OCI-LY3 (cell line): ENCODE measurements at regions not wholly inside any gene's neighbourhood (a gene's known extent, or its start where the extent isn't known, plus 50 kb on each side); places are given as distances from the start of the nearest gene placed in this dataset.
A peak's percentile ranks its signal among the peaks of the same experiment; 100 is the strongest.
"Not testable (repeated sequence)": the region's sequence is repeated elsewhere in the genome, so short reads cannot be mapped to it uniquely, and the experiment has no call there.

Experiments
- H2AFZ ChIP-seq: fragments of 200-600, 300-600 bp; shearing (Covaris generic); 2 replicates; pipeline ENCODE4 v1.6.0; 2014; ENCODE audit warnings: antibody characterized with exemption, low read depth, low read length
- H3K27ac ChIP-seq: fragments of 200-600, 300-600 bp; sonication (generic); 2 replicates; pipeline ENCODE4 v1.5.1; 2014; ENCODE audit warnings: mild to moderate bottlenecking, low read length, moderate library complexity, mixed read lengths
- H3K27me3 ChIP-seq: fragments of 200-600, 300-600 bp; sonication (generic); 2 replicates; pipeline ENCODE4 v1.6.1; 2014; ENCODE audit warnings: low read depth, low read length, mixed read lengths
- H3K36me3 ChIP-seq: fragments of 200-600, 300-600 bp; sonication (generic); replicated peaks from 2 replicates; pipeline ENCODE3; 2014; ENCODE audit warnings: low read depth, low read length, mixed read lengths
- H3K4me1 ChIP-seq: fragments of 300-600, 200-600 bp; sonication (generic); 2 replicates; pipeline ENCODE4 v1.6.1; 2014; ENCODE audit warnings: low read length, mixed read lengths
- H3K4me2 ChIP-seq: fragments of 200-600, 300-600 bp; sonication (generic); 2 replicates; pipeline ENCODE4 v1.6.1; 2014; ENCODE audit warnings: low read length, mixed read lengths
- H3K4me3 ChIP-seq: fragments of 300-600, 200-600 bp; sonication (generic); 2 replicates; pipeline ENCODE4 v1.5.1; 2014; ENCODE audit warnings: antibody characterized with exemption, mild to moderate bottlenecking, low read length, moderate library complexity
- H3K79me2 ChIP-seq: fragments of 300-600, 200-600 bp; shearing (Covaris generic); 2 replicates; pipeline ENCODE4 v1.6.1; 2014; ENCODE audit warnings: mild to moderate bottlenecking, low read length, mixed read lengths
- H3K9ac ChIP-seq: fragments of 300-600, 200-600 bp; shearing (Covaris generic); 2 replicates; pipeline ENCODE4 v1.6.0; 2014; ENCODE audit warnings: mild to moderate bottlenecking, low read length, moderate library complexity
- H3K9me3 ChIP-seq: fragments of 200-600, 300-600 bp; shearing (Covaris generic); 2 replicates; pipeline ENCODE4 v1.6.1; 2014; ENCODE audit warnings: low read length, mixed read lengths; ENCODE audit not compliant: insufficient read depth
- H4K20me1 ChIP-seq: fragments of 200-600, 300-600 bp; sonication (generic); 2 replicates; pipeline ENCODE4 v1.6.1; 2016; ENCODE audit warnings: low read length, mixed read lengths; ENCODE audit not compliant: insufficient read depth
- EZH2phosphoT487 ChIP-seq: fragments of 200-600 bp; shearing (Covaris generic); IDR thresholded peaks from 2 replicates; pipeline ENCODE4 v1.6.1; 2018; ENCODE audit warnings: antibody characterized with exemption, mixed run types, low read depth
- TF ChIP-seq, protein P1 (sequence below): fragments of 200-600, 300-600 bp; sonication (generic); IDR thresholded peaks from 2 replicates; pipeline ENCODE4 v1.5.1; 2014; ENCODE audit warnings: antibody characterized with exemption, low read length, low read depth

DNA sequence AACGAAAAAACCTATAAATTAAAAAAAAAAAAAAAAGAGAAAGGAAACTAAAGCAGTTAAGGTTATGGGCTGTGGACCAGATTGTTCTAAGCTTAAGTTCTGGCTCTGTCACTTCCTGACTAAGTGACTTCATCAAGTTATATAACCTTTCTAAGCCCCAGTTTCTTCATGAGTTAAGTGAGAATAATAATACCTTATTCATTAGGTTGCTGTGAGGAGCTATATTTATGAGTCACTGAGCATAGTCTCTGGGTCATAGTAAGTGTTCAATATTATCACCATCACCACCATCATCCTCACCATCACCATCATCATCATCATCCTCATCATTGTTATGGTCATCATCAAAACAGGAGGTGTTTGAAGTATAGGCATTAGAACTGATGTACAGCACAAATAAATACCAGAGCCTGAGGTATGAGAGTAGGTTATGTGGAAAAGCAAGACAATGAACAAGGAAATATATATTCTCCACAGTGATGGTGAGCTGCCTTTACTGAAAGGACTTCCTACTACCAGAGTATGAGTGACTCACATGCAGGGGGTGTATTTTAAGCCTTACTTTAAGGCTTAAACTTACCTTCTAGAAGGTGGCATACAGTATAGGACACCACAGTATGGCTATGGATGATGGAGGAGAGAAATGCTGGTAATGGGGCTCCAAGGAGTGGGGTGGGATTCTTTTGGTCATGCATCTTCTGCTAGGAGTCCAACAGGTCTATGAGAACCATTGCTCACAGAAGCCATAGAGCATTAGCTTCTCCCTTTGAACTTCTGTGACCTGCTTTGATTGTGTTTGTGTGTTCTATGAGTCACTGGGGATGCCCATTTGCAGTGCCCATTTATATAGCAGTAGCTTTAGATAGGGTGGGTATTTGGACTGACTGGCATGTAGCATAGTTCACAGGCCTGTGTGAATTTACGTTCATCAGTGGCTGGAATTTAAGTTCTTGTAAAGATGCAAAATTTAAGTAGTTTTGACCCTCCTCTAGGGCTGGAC, 104.4 kb downstream of the KLF5 start:
- no peak overlapping the region for H3K4me2 ChIP-seq
- H3K4me3 ChIP-seq = no peak overlapping the region
- no peaks in the 10 kb centered on the region for H3K27me3 ChIP-seq
- no peak overlapping the region for H3K9ac ChIP-seq
- H3K27ac ChIP-seq = no peak overlapping the region
- TF ChIP-seq, protein P1, sequence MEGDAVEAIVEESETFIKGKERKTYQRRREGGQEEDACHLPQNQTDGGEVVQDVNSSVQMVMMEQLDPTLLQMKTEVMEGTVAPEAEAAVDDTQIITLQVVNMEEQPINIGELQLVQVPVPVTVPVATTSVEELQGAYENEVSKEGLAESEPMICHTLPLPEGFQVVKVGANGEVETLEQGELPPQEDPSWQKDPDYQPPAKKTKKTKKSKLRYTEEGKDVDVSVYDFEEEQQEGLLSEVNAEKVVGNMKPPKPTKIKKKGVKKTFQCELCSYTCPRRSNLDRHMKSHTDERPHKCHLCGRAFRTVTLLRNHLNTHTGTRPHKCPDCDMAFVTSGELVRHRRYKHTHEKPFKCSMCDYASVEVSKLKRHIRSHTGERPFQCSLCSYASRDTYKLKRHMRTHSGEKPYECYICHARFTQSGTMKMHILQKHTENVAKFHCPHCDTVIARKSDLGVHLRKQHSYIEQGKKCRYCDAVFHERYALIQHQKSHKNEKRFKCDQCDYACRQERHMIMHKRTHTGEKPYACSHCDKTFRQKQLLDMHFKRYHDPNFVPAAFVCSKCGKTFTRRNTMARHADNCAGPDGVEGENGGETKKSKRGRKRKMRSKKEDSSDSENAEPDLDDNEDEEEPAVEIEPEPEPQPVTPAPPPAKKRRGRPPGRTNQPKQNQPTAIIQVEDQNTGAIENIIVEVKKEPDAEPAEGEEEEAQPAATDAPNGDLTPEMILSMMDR = no peak
- no peak for TF ChIP-seq EZH2phosphoT487
- H3K36me3 ChIP-seq = no peaks in the 10 kb centered on the region
- no peaks in the 10 kb centered on the region for H4K20me1 ChIP-seq
- no peak overlapping the region for H2AFZ ChIP-seq
- H3K9me3 ChIP-seq = no peaks in the 10 kb centered on the region
- no peaks in the 10 kb centered on the region for H3K79me2 ChIP-seq
- H3K4me1 ChIP-seq = no peaks in the 10 kb centered on the region; the same call in 1 of the 2 replicates

DNA sequence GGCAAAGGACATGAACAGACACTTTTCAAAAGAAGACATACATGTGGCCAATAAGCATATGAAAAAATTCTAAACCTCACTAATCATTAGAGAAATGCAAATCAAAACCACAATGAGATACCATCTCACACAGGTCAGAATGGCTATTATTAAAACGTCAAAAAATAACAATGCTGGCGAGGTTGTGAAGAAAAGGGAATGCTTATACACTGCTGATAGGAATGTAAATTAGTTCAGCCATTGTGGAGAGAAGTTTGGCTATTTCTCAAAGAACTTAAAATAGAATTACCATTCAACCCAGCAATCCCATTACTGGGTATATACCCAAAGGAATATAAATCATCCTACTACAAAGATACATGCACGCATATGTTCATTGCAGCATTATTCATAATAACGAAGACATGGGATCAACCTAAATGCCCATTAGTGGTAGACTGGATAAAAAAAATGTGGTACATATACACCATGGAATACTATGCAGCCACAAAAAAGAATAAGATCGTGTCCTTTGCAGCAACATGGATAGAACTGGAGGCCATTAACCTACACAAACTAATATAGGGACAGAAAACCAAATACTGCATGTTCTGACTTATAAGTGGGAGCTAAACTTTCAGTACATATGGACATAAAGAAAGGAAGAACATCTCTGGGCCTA, 101.7 kb downstream of the KLF5 start:
- H3K4me3 ChIP-seq, H3K4me1 ChIP-seq: not testable (repeated sequence)

DNA sequence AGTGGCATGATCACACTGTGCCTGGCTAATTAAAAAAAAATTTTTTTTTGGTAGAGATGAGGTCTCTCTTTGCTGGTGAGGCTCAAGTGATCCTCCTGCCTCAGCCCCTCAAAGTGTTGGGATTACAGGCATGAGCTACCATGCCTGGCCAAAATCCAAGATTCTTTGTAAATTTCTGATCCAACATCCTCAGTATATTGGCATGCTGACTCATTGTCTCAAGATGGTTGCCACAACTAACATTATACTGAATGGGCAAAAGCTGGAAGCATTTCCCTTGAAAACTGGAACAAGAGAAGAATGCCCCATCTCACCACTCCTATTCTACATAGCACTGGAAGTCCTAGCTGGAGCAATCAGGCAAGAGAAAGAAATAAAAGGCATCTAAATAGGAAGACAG, 100.0 kb downstream of the KLF5 start:
- H4K20me1 ChIP-seq = no peaks in the 10 kb centered on the region
- H3K27me3 ChIP-seq = no peaks in the 10 kb centered on the region
- no peak overlapping the region for H3K9ac ChIP-seq
- no peak overlapping the region for H3K4me2 ChIP-seq
- TF ChIP-seq, protein P1 = no peak
- no peak overlapping the region for H3K4me3 ChIP-seq
- H3K9me3 ChIP-seq = no peaks in the 10 kb centered on the region
- no peaks in the 10 kb centered on the region for H3K79me2 ChIP-seq
- H3K4me1 ChIP-seq = no peaks in the 10 kb centered on the region
- H2AFZ ChIP-seq = no peak overlapping the region; the same call in 1 of the 2 replicates
- H3K36me3 ChIP-seq = no peaks in the 10 kb centered on the region
- no peak overlapping the region for H3K27ac ChIP-seq

More for the DNA sequence above, 101.7 kb downstream of the KLF5 start:
- H2AFZ ChIP-seq, H3K79me2 ChIP-seq, H4K20me1 ChIP-seq, H3K4me2 ChIP-seq, H3K36me3 ChIP-seq, H3K27ac ChIP-seq, H3K9me3 ChIP-seq, H3K9ac ChIP-seq, H3K27me3 ChIP-seq: not testable (repeated sequence)

DNA sequence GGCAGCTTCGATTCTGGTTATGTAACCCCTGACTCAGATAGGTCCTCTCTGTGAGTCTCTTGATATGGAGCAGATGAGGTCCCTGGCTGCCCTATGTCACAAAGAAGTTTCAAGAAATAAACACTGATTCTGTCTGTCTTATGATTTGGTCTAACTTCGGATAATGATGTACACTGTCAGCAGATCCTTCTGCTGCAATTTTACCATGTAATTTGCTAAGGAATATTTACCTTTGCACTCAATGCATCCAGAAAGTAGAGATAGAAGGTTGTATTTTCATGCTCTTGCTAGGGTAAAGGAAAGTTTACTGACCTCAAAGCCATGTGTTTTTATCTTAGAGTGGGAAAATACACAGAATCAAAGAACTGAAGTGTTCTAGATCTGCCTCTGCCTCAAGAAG, 98.2 kb downstream of the KLF5 start:
- H2AFZ ChIP-seq = 0 out of 2 replicates have a peak overlapping the region, but pooled peaks have one; percentile 17
- no peaks in the 10 kb centered on the region for H3K9me3 ChIP-seq
- no peaks in the 10 kb centered on the region for H4K20me1 ChIP-seq
- no peaks in the 10 kb centered on the region for H3K79me2 ChIP-seq
- no peak for TF ChIP-seq EZH2phosphoT487
- TF ChIP-seq, protein P1 = no peak
- no peak overlapping the region for H3K4me2 ChIP-seq
- H3K27ac ChIP-seq = no peak overlapping the region
- no peaks in the 10 kb centered on the region for H3K4me1 ChIP-seq
- H3K36me3 ChIP-seq = no peaks in the 10 kb centered on the region
- no peak overlapping the region for H3K9ac ChIP-seq
- no peak overlapping the region for H3K4me3 ChIP-seq
- H3K27me3 ChIP-seq = no peaks in the 10 kb centered on the region
